ENCODE measurements at regions not wholly inside any gene's neighbourhood (a gene's known extent, or its start where the extent isn't known, plus 50 kb on each side); places are given as distances from the start of the nearest gene placed in this dataset.

DNA sequence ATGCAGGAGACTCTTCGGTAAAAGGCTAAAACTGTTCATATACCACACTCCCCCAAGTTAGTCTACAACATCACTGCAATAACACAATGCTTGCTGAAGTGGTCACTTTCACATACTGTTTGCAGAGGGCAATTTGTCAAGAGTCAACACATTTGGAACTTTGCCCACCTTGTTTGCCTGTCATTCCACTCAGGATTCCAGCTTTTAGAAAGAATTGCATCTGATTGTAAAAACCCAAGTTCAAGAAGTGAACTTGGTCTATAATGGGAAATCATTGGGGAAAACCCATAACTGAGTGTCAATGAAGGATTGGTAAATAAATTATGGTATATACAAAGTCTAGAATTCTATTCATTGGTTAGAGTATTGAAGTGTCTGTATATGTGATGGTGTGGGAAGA lies 120.5 kb downstream of the GADD45G start:
- no peak for DNase-seq

DNA sequence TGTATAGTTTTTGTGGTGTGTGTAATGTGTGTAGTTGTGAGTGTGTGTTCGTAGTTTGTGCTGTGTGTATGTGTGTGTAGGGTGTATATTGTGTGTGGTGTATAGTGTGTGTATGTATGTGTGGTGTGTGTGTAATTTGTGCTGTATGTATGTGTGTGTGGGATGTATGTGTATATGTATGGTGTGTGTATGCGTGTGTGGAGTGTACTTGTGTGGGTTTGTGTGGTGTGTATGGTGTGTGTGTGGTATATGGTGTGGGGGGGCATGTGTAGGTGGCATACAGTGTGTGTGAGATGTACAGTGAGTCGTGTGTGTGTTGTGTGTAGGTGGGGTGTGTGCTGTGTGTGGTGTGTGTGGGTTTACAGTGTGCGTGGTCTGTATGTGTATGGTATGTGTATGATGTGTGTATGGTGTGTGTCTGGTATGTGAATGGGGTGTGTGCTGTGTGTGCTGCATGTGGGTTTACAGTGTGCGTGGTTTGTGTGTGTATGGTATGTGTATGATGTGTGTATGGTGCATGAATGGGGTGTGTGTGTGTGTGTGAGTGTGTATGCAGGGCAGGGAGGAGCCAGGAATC lies 125.2 kb downstream of the GADD45G start:
- DNase-seq = no peak

DNA sequence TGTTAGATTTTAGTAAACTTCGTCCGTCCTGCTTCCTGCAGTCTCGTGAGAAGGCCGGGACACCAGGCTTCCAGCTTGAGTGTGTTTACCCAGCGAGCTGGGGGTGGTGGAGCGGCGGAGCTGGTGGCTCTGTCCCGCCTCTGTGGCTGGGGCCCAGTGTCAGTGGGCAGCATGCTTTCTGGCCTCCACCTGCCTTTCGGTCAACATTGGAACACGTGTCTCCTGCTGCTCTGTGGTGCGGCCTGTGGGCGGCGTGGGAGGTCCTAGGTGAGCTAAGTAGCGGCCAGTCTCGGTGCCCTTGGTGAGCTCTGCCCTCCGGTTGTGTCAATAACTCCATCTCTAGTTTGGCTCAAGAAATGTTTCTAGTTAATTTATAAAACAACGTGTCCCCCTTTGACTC lies 125.9 kb downstream of the GADD45G start:
- DNase-seq = no peak

GRCh38 chr9:89731262-89732182 lies 126.7 kb downstream of the GADD45G start:
- no peak for DNase-seq

- DNase-seq = no peak
These were observed 127.6 kb downstream of the GADD45G start for GRCh38 chr9:89732295-89732938.

DNA sequence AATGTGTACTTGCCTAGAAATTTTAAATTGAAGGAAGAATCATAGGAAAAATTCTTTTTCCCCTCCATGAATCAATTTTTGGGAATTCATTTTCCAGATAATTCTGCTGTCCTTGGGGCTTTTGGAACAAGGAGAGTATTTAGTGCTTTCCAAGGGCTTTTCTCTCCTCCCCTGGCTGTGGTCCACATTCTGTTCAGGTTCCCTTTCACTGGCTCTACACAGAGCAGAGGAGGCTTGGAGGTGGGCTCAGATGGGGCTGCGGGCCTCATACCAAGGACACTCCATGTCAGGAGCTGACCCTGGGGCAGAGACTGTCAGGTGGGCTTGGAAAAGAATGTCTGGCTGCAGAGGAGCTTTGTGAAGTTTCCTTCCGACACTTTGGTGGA lies 128.1 kb downstream of the GADD45G start:
- DNase-seq = no peak

DNA sequence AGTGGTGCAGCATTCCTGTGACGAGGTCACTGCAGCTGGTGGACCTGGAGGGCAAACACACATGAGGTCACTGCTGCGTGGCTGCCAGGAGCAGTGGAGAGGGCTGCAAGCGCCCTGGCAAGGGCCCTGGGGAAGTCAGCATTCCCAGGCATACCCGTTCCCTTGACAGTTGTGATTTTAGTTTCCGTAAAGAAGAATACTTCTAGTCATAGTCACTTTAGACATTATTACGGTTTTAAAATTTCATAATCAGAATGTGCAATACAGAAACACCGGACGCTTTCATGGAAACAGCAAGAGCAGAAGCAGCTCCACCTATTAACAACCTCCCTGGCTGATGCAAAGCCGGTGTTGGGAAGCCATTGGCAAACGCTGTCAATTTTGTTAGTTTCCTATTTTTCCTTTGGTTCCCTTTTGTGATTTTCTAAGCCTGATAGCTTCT lies 129.8 kb downstream of the GADD45G start:
- no peak for DNase-seq

DNA sequence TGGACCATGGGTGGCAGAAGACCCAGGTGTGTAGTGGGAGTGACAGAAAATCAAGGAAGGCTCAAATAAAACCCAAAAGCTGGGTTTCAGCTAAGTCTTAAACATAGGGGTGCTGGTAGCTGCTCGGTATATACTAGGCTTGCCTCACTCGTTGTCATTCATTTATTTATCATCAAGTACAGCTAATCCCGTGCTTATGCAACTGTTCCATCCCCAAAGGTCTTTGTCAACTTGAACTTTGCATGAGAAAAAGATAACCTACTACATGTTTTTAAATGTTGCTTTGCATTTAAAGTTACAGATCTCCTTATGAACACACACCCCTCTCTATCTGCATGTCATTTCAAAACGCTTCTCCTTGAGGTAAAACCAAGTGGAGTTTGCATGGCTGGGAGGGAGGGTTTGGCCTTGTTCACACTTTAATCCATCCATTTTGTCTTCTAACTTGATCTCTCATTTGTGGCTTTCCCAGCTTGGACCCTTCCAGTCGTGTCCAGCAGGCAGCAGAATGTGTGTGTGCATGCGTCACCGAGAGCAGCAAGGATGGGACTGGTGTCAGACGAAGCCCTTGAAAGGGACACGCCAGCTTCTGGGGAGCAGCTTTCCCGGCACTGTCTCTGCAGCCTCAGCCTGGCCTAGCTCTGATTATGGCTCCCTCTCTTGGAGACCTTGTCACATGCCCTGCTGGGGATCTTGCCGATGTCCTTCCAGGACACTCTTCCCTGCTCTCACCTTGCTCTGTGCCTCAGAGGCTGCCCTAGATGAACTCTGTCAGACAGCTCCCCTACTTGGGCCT lies 133.5 kb downstream of the GADD45G start:
- DNase-seq = no peak

GRCh38 chr9:89739511-89739910 lies 134.7 kb downstream of the GADD45G start:
- no peak for DNase-seq

DNA sequence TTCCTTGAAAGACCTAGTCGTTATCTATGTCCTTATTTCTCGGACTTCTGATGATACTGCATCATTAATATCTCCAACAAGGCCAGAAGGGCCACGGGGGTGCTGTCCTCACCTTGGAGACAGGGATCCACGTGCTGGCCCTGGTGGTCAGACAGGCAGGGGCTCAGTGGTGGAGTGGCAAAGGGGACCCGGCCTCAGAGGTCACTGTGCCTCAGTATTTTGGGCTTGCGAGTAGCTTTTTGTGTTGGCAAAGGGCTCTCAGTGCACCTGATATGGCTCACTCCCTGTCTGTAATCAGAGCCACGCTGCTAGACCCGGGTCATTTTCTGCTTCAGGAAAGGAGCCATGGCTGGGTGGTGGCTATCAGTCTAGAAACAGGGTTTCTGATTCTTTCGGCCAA lies 135.1 kb downstream of the GADD45G start:
- DNase-seq = no peak

- DNase-seq = no peak
These were observed 135.9 kb downstream of the GADD45G start for GRCh38 chr9:89740722-89741121.

DNA sequence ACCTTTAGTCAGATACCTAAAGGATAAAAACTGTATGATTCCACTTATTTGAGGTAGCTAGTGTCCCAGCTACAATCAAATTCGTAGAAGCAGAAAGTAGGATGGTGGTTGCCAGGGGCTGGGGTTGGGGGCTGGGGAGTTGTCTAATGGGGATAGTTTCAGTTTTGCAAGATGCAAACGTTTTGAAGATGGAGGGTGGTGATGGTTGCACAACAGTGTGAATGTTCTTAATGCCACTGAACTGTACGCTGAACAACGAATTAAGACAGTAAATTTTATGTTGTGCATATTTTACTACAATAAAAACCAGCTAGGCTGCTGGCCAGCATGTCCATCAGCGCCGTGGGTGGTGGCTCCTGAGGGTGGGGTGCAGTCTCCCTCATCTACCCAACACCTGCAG lies 137.8 kb downstream of the GADD45G start:
- no peak for DNase-seq

- no peak for DNase-seq
These were observed 138.4 kb downstream of the GADD45G start for GRCh38 chr9:89743216-89743572.

- DNase-seq = no peak
These were observed 138.9 kb downstream of the GADD45G start for GRCh38 chr9:89743573-89744254.

GRCh38 chr9:89744255-89744648 lies 139.4 kb downstream of the GADD45G start:
- DNase-seq = no peak

DNA sequence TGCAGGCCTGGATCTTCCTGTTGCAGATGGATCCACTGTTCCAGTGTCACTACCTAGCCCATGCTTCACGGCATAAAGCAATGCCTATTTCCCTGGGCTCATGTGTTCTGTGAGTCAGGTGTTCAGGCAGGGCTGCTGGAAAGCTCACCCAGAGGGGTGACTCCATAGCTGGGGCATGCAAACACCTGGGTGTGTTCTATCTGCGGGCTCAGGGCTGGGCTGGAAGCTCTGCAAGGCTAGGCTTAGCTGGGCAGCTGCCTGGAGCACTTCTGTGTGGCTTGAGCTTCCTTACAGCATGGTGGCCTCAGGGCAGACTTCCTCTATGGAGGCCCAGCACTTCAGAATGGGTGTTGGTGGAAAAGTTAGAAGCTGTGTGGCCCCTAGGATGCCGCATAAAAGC lies 139.9 kb downstream of the GADD45G start:
- no peak for DNase-seq

- DNase-seq = no peak
These were observed 141.0 kb downstream of the GADD45G start for GRCh38 chr9:89745601-89746376.

GRCh38 chr9:89746385-89747116 lies 141.7 kb downstream of the GADD45G start:
- DNase-seq = peak; percentile 68

DNA sequence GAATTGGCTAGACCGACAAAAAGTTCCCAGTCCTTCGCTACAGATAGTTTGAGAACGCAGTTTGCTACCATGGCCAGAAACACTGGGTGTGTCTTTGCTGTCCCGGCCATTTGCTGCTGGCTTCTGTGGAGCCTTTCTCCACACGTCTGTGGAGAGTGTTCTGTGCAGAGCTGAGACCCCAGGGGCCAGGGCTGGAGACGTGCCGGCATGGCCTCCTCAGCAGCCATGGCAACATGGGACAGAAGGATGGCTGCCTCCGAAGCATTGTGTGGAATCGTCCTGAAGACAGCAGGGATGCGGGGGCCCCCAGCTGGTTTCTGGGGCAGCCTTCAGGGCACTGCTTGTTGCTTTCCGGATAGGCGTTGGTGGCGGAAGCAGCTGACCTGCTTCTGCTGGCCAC lies 142.8 kb downstream of the GADD45G start:
- no peak for DNase-seq

- DNase-seq = no peak
These were observed 143.3 kb downstream of the GADD45G start for GRCh38 chr9:89748021-89748670.
